K562 (cell line): ENCODE measurements at regions not wholly inside any gene's neighbourhood (a gene's known extent, or its start where the extent isn't known, plus 50 kb on each side); places are given as distances from the start of the nearest gene placed in this dataset.

Source experiments
- ATAC-seq: fragments of 200-7000 bp; cut with Tn5 transposase; 3 replicates; pipeline ENCODE4 v1.9.1; 2020; ENCODE audit warnings: moderate library complexity
- BruUV-seq: library from RNA; stranded (reverse); fragments of 400-500 nt; replicated peaks from 2 replicates; lab custom pipeline; 2021; lab: Mats Ljungman, UMichigan
- CTCF ChIA-PET: fragments of 300-600 bp; formaldehyde crosslinking; extraction: SDS; loops from one replicate; lab custom pipeline; 2021; ENCODE audit warnings: low intra/inter-chr PET ratio; lab: Yijun Ruan, JAX
- POLR2A ChIA-PET: fragments of 300-600, 350-650 bp; sonication (Branson Sonifier 250); formaldehyde crosslinking; extraction: SDS; loops from one replicate; lab custom pipeline; 2021; ENCODE audit warnings: antibody characterized with exemption, inconsistent platforms; lab: Yijun Ruan, JAX
- DNase-seq, 4 experiments: peaks; one replicate each; pipeline versions ENCODE4 v3.0.0 to v3.0.0-alpha.2; 2011 to 2018; ENCODE audit warnings: low spot score in 3 of 4, mixed read lengths in 3 of 4; ENCODE audit errors: extremely low read depth in 1 of 4
- FAIRE-seq: peaks from 2 replicates; lab custom pipeline; 2011; peaks lifted over from hg19 to GRCh38; lab: Jason Lieb, UNC
- H2AFZ ChIP-seq: 2 replicates; pipeline ENCODE4 v1.6.0; 2011; ENCODE audit warnings: low read depth, low read length, control low read depth, inconsistent platforms
- H3K27ac ChIP-seq: fragments of 200-600 bp; 3 replicates; pipeline ENCODE4 v1.8.0; 2011; ENCODE audit warnings: low read depth, mild to moderate bottlenecking, control low read depth, inconsistent platforms, low read length, moderate library complexity, mixed read lengths; ENCODE audit errors: extremely low read depth
- H3K27me3 ChIP-seq, 2 experiments: fragments of 300-600 bp in 1 of 2; 2 replicates in 1 of 2; 3 replicates in 1 of 2; pipeline versions ENCODE4 v1.6.0 to v1.8.0; 2011; ENCODE audit warnings: inconsistent platforms in 2 of 2, low read length in 2 of 2, mild to moderate bottlenecking in 1 of 2, mixed read lengths in 1 of 2, moderate library complexity in 1 of 2; ENCODE audit not compliant: control insufficient read depth in 2 of 2, insufficient read depth in 2 of 2
- H3K36me3 ChIP-seq: fragments of 300-600 bp; 3 replicates; pipeline ENCODE4 v1.8.0; 2011; ENCODE audit warnings: mild to moderate bottlenecking, low read length, inconsistent platforms; ENCODE audit not compliant: control insufficient read depth, insufficient read depth
- H3K4me1 ChIP-seq, 2 experiments: fragments of 200-600 bp in 1 of 2; replicated peaks in 1 of 2; 2 replicates in 1 of 2; 3 replicates in 1 of 2; pipeline versions ENCODE4 v1.5.1 to v1.8.0; 2011; ENCODE audit warnings: inconsistent platforms in 2 of 2, low read length in 2 of 2, mild to moderate bottlenecking in 1 of 2, mixed read lengths in 1 of 2, moderate library complexity in 1 of 2; ENCODE audit not compliant: control insufficient read depth in 2 of 2, insufficient read depth in 2 of 2
- H3K4me2 ChIP-seq: 2 replicates; pipeline ENCODE4 v1.6.1; 2011; ENCODE audit warnings: low read length, control low read depth, inconsistent platforms, mixed read lengths; ENCODE audit not compliant: insufficient read depth
- H3K4me3 ChIP-seq: fragments of 200-600 bp; sonication (generic), shearing (Covaris generic); 2 replicates; pipeline ENCODE4 v1.5.1; 2016; ENCODE audit warnings: control low read depth, inconsistent platforms
- H3K79me2 ChIP-seq: fragments of 200-600 bp; 3 replicates; pipeline ENCODE4 v1.8.0; 2011; ENCODE audit warnings: low read length, inconsistent platforms; ENCODE audit not compliant: control insufficient read depth, insufficient read depth
- H3K9ac ChIP-seq, 2 experiments: 2 replicates each; pipeline versions ENCODE4 v1.6.0 to v1.6.1; 2011; ENCODE audit warnings: low read depth in 2 of 2, low read length in 2 of 2, control low read depth in 1 of 2, inconsistent platforms in 1 of 2, mild to moderate bottlenecking in 1 of 2, mixed read lengths in 1 of 2; ENCODE audit not compliant: insufficient read depth in 1 of 2
- H3K9me1 ChIP-seq: one replicate; pipeline ENCODE4 v1.6.0; 2011; ENCODE audit warnings: inconsistent platforms, mild to moderate bottlenecking, low read length, moderate library complexity; ENCODE audit not compliant: control insufficient read depth, insufficient read depth
- H3K9me3 ChIP-seq: replicated peaks from 2 replicates; pipeline ENCODE4 v1.5.1; 2011; ENCODE audit warnings: low read depth, low read length, inconsistent platforms; ENCODE audit not compliant: control insufficient read depth, insufficient read depth
- H4K20me1 ChIP-seq: replicated peaks from 2 replicates; pipeline ENCODE4 v1.6.1; 2011; ENCODE audit warnings: low read length, inconsistent platforms, mixed read lengths; ENCODE audit not compliant: control insufficient read depth, insufficient read depth
- ELF1 ChIP-seq: fragments of 200-800 bp; sonication (Bioruptor generic); IDR thresholded peaks from 2 replicates; pipeline ENCODE4 v1.6.1; 2016; ENCODE audit warnings: missing genetic modification characterization, missing compliant biosample characterization
- ESRRA ChIP-seq: fragments of 450-650 bp; IDR thresholded peaks from 2 replicates; pipeline ENCODE4 v1.6.1; 2014; ENCODE audit warnings: low read depth, mild to moderate bottlenecking, moderate library complexity, borderline replicate concordance
- KDM4B ChIP-seq, 2 experiments: fragments of 450-650 bp in 1 of 2; sonication (generic) in 1 of 2; IDR thresholded peaks; 2 replicates each; pipeline ENCODE4 v1.6.1; 2016 to 2017; ENCODE audit warnings: borderline replicate concordance in 2 of 2, antibody characterized with exemption in 1 of 2, low read depth in 1 of 2, mild to moderate bottlenecking in 1 of 2
- RAD21 ChIP-seq, 2 experiments: fragments of 250-450 bp in 1 of 2; fragments of 450-650 bp in 1 of 2; sonication (Bioruptor Pico) in 1 of 2; formaldehyde crosslinking in 1 of 2; IDR thresholded peaks in 1 of 2; conservative IDR thresholded peaks in 1 of 2; 2 replicates each; pipeline versions ENCODE4 v1.4.0 to v1.8.0; 2020 to 2022; ENCODE audit warnings: mild to moderate bottlenecking in 2 of 2, moderate library complexity in 1 of 2
- RB1 ChIP-seq: fragments of 450-650 bp; IDR thresholded peaks from 2 replicates; pipeline ENCODE4 v1.6.1; 2017; ENCODE audit warnings: low read depth, mild to moderate bottlenecking
- WGBS: fragments of 100-300 bp; shearing (Covaris generic); methylation state at CpG from one replicate; pipeline ENCODE4 v1.1.6; 2016; ENCODE audit warnings: low coverage, mixed read lengths; ENCODE audit not compliant: insufficient coverage; ENCODE audit errors: missing lambda C conversion rate; 5-methylcytosine and 5-hydroxymethylcytosine counted together
- in situ Hi-C: fragments of 300-500 bp; cut with MboI; formaldehyde crosslinking; loops from 4 replicates; pipeline ENCODE4 v1.15.0; 2018; ENCODE audit warnings: inconsistent platforms, mixed read lengths
- intact Hi-C: fragments of 100-400 bp; cut with micrococcal nuclease; formaldehyde crosslinking; loops from 2 replicates; pipeline ENCODE4 v1.14.2; 2022
- TF ChIP-seq, protein P1 (sequence below): fragments of 250-450 bp; sonication (Bioruptor Pico); IDR thresholded peaks from 2 replicates; pipeline ENCODE4 v1.5.0; 2021
- TF ChIP-seq, protein P2 (sequence below): fragments of 250-450 bp; sonication (Bioruptor Pico); IDR thresholded peaks from 2 replicates; pipeline ENCODE4 v1.8.0; 2021; ENCODE audit warnings: mild to moderate bottlenecking, moderate library complexity

DNA sequence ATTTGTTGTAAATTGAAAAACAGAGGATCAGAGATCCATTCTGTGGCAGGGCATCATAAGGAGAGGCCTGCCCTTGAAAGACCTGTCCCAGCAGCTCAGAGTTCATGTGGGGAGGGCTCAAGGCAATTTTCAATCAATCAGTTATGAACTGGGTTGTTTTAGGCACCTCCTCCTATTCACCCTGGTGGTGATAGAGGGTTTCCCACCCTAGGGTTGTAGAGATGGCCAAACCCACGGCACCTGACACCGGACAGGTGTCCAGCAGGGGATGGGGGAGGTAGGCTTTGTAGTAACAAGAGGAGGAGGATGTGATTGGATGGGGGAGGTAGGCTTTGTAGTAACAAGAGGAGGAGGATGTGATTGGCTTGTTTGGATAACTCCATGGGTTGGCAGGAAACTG lies 205.7 kb downstream of the SOCS6 start (continued):
- TF ChIP-seq, protein P1, sequence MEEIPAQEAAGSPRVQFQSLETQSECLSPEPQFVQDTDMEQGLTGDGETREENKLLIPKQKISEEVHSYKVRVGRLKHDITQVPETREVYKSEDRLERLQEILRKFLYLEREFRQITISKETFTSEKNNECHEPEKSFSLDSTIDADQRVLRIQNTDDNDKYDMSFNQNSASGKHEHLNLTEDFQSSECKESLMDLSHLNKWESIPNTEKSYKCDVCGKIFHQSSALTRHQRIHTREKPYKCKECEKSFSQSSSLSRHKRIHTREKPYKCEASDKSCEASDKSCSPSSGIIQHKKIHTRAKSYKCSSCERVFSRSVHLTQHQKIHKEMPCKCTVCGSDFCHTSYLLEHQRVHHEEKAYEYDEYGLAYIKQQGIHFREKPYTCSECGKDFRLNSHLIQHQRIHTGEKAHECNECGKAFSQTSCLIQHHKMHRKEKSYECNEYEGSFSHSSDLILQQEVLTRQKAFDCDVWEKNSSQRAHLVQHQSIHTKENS (CRISPR knock-in tag), result no peak
- TF ChIP-seq ESRRA (no peak), RAD21 (CRISPR knock-in tag; conservative IDR thresholded peaks at IDR 0.05 in 1 of 2, IDR thresholded peaks at IDR 0.05 in 1 of 2) (no peak), KDM4B (IDR thresholded peaks at IDR 0.05; ENCODE audit: borderline replicate concordance in 2 of 2, low read depth in 1 of 2) (no peak), ELF1 (no peak)
- TF ChIP-seq, protein P2, sequence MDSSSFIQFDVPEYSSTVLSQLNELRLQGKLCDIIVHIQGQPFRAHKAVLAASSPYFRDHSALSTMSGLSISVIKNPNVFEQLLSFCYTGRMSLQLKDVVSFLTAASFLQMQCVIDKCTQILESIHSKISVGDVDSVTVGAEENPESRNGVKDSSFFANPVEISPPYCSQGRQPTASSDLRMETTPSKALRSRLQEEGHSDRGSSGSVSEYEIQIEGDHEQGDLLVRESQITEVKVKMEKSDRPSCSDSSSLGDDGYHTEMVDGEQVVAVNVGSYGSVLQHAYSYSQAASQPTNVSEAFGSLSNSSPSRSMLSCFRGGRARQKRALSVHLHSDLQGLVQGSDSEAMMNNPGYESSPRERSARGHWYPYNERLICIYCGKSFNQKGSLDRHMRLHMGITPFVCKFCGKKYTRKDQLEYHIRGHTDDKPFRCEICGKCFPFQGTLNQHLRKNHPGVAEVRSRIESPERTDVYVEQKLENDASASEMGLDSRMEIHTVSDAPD (CRISPR knock-in tag), result no peak

- Histone ChIP-seq H3K27me3 (no peaks in the 10 kb centered on the region), H3K9me3 (no peaks in the 10 kb centered on the region), H3K9ac (no peak overlapping the region), H3K79me2 (no peaks in the 10 kb centered on the region), H3K27ac (no peak overlapping the region), H3K4me1 (no peaks in the 10 kb centered on the region), H3K4me2 (no peak overlapping the region), H3K36me3 (no peaks in the 10 kb centered on the region), H3K4me3 (no peak overlapping the region), H3K9me1 (no peaks in the 10 kb centered on the region), H4K20me1 (no peaks in the 10 kb centered on the region), H2AFZ (no peak overlapping the region)
- POLR2A ChIA-PET, result no interaction called here
- BruUV-seq, result no TSS peak
- 2% methylated on average over 6 of the region's 9 CpGs for WGBS
- intact Hi-C loops, result loop anchor here (10.0 kb wide), 1 partner anchor 1291 kb away; no protein-coding TSS in a partner anchor
- no peak for TF ChIP-seq RB1
- CTCF ChIA-PET, result no interaction called here
- no peak for DNase-seq
- in situ Hi-C loops, result no loop called here
- no peak for ATAC-seq
- no peak for FAIRE-seq
These were observed 204.6 kb downstream of the SOCS6 start for GRCh38 chr18:70493461-70493860.
